Mesothelial cell of epicardium (in vitro differentiated cells): ENCODE measurements at regions not wholly inside any gene's neighbourhood (a gene's known extent, or its start where the extent isn't known, plus 50 kb on each side); places are given as distances from the start of the nearest gene placed in this dataset.

Source experiments
- DNase-seq, 2 experiments: peaks; one replicate each; pipeline ENCODE4 v3.0.0; 2021; ENCODE audit warnings: low spot score in 2 of 2; ENCODE audit not compliant: unreplicated experiment in 2 of 2
- H3K27ac Mint-ChIP-seq: 2 replicates; pipeline ENCODE4 v1.8.0; 2021; ENCODE audit warnings: mixed read lengths
- H3K27me3 Mint-ChIP-seq: 2 replicates; pipeline ENCODE4 v1.8.0; 2021; ENCODE audit warnings: low read depth, mixed read lengths
- H3K36me3 Mint-ChIP-seq: 2 replicates; pipeline ENCODE4 v1.8.0; 2021; ENCODE audit warnings: mixed read lengths
- H3K4me1 Mint-ChIP-seq: 2 replicates; pipeline ENCODE4 v1.8.0; 2021; ENCODE audit warnings: mixed read lengths
- H3K4me3 Mint-ChIP-seq: 2 replicates; pipeline ENCODE4 v1.8.0; 2021; ENCODE audit warnings: mild to moderate bottlenecking, moderate library complexity, mixed read lengths
- H3K9me3 Mint-ChIP-seq: 2 replicates; pipeline ENCODE4 v1.8.0; 2021; ENCODE audit warnings: mixed read lengths
- CTCF ChIP-seq: fragments of 200-600 bp; sonication (generic); IDR thresholded peaks from one replicate; pipeline ENCODE4 v1.5.0; 2021; ENCODE audit warnings: antibody characterized with exemption; ENCODE audit not compliant: unreplicated experiment

- Mint-ChIP-seq H3K36me3 (no peaks in the 10 kb centered on the region), H3K4me3 (no peak overlapping the region), H3K27ac (no peak overlapping the region), H3K9me3 (peaks cover 5% of the 10 kb centered on the region), H3K27me3 (peaks cover 12% of the 10 kb centered on the region), H3K4me1 (no peaks in the 10 kb centered on the region)
- no peak for DNase-seq
- no peak for TF ChIP-seq CTCF
These were observed 181.6 kb downstream of the CDC5L start for GRCh38 chr6:44569131-44569530.

- DNase-seq, result no peak
These were observed 182.5 kb downstream of the CDC5L start for GRCh38 chr6:44569931-44570385.

GRCh38 chr6:44571510-44571909, 184.0 kb downstream of the CDC5L start:
- no peaks in the 10 kb centered on the region for H3K4me1 Mint-ChIP-seq
- DNase-seq, result no peak
- no peaks in the 10 kb centered on the region for H3K36me3 Mint-ChIP-seq
- H3K9me3 Mint-ChIP-seq, result peaks cover 5% of the 10 kb centered on the region
- TF ChIP-seq CTCF, result no peak
- no peak overlapping the region for H3K4me3 Mint-ChIP-seq
- peaks cover 12% of the 10 kb centered on the region for H3K27me3 Mint-ChIP-seq
- no peak overlapping the region for H3K27ac Mint-ChIP-seq

More at GRCh38 chr6:44569931-44570385, 182.5 kb downstream of the CDC5L start:
- no peaks in the 10 kb centered on the region for H3K36me3 Mint-ChIP-seq
- no peak for TF ChIP-seq CTCF
- H3K4me3 Mint-ChIP-seq, result no peak overlapping the region
- H3K27ac Mint-ChIP-seq, result no peak overlapping the region
- H3K4me1 Mint-ChIP-seq, result no peaks in the 10 kb centered on the region
- peaks cover 12% of the 10 kb centered on the region for H3K27me3 Mint-ChIP-seq
- H3K9me3 Mint-ChIP-seq, result peaks cover 5% of the 10 kb centered on the region

GRCh38 chr6:44572346-44572745, 184.8 kb downstream of the CDC5L start:
- Mint-ChIP-seq H3K27me3 (peaks cover 6% of the 10 kb centered on the region), H3K4me3 (no peak overlapping the region), H3K9me3 (peaks cover 5% of the 10 kb centered on the region), H3K36me3 (no peaks in the 10 kb centered on the region), H3K27ac (no peak overlapping the region), H3K4me1 (no peaks in the 10 kb centered on the region)
- DNase-seq, result no peak
- no peak for TF ChIP-seq CTCF

- Mint-ChIP-seq H3K9me3 (peaks cover 5% of the 10 kb centered on the region), H3K4me1 (peaks cover 3% of the 10 kb centered on the region), H3K36me3 (no peaks in the 10 kb centered on the region), H3K27me3 (no peaks in the 10 kb centered on the region), H3K27ac (no peak overlapping the region), H3K4me3 (no peak overlapping the region)
- no peak for TF ChIP-seq CTCF
- DNase-seq, result no peak
These were observed 188.1 kb downstream of the CDC5L start for GRCh38 chr6:44575644-44576043.

GRCh38 chr6:44576132-44576631, 188.7 kb downstream of the CDC5L start:
- Mint-ChIP-seq H3K4me3 (no peak overlapping the region), H3K9me3 (peaks cover 5% of the 10 kb centered on the region), H3K27ac (no peak overlapping the region), H3K4me1 (peaks cover 3% of the 10 kb centered on the region), H3K27me3 (no peaks in the 10 kb centered on the region), H3K36me3 (no peaks in the 10 kb centered on the region)
- no peak for TF ChIP-seq CTCF
- DNase-seq, result no peak
